ENCODE measurements at regions not wholly inside any gene's neighbourhood (a gene's known extent, or its start where the extent isn't known, plus 50 kb on each side); places are given as distances from the start of the nearest gene placed in this dataset.

GRCh38 chr3:30974071-30974470, 79.6 kb upstream of the GADL1 start:
- H3K9ac ChIP-seq (ENCODE audit: low read length), result no peak overlapping the region
- no peak overlapping the region for H2BK120ac ChIP-seq (ENCODE audit: low read depth, low read length)
- H3K27me3 ChIP-seq (ENCODE audit: insufficient read depth, low read length, poor library complexity), result no peaks in the 10 kb centered on the region
- no peaks in the 10 kb centered on the region for H3K79me2 ChIP-seq (ENCODE audit: control insufficient read depth, insufficient read depth, low read length)
- no peak overlapping the region for H3K4me3 ChIP-seq (ENCODE audit: low read length)
- no CpG with 5 or more reads among the region's 2 CpGs for WGBS (ENCODE audit: extremely low coverage, insufficient coverage, low lambda C conversion rate)
- no peak overlapping the region for H3K56ac ChIP-seq (ENCODE audit: low read length)
- H2AK5ac ChIP-seq (ENCODE audit: low read length), result no peak overlapping the region
- H3K23ac ChIP-seq (ENCODE audit: low read length), result no peak overlapping the region
- no peak overlapping the region for H3K4me2 ChIP-seq (ENCODE audit: low read length)
- H3K79me1 ChIP-seq (ENCODE audit: low read length), result no peaks in the 10 kb centered on the region
- H3K18ac ChIP-seq (ENCODE audit: low read length), result no peak overlapping the region
- H3K4ac ChIP-seq (ENCODE audit: low read depth, low read length), result no peak overlapping the region
- H3K27ac ChIP-seq (ENCODE audit: low read depth, low read length), result no peak overlapping the region
- no peak overlapping the region for H4K5ac ChIP-seq (ENCODE audit: low read length)
- H2BK5ac ChIP-seq (ENCODE audit: low read length), result no peak overlapping the region
- H2BK15ac ChIP-seq (replicated peaks; ENCODE audit: low read depth), result no peak overlapping the region
- DNase-seq, result no peak
- H4K8ac ChIP-seq (ENCODE audit: low read depth, low read length), result no peak overlapping the region
- H3K36me3 ChIP-seq (ENCODE audit: control insufficient read depth, insufficient read depth, low read length), result no peaks in the 10 kb centered on the region
- no peaks in the 10 kb centered on the region for H3K4me1 ChIP-seq (ENCODE audit: control insufficient read depth, low read depth, low read length)

GRCh38 chr3:30977592-30977991, 83.1 kb upstream of the GADL1 start:
- Histone ChIP-seq H3K4me3 (ENCODE audit: low read length) (no peak overlapping the region), H3K79me1 (ENCODE audit: low read length) (no peaks in the 10 kb centered on the region), H3K56ac (ENCODE audit: low read length) (no peak overlapping the region), H3K36me3 (ENCODE audit: control insufficient read depth, insufficient read depth, low read length) (no peaks in the 10 kb centered on the region), H3K23ac (ENCODE audit: low read length) (no peak overlapping the region), H3K18ac (ENCODE audit: low read length) (no peak overlapping the region), H3K9ac (ENCODE audit: low read length) (no peak overlapping the region), H2AK5ac (ENCODE audit: low read length) (no peak overlapping the region), H3K79me2 (ENCODE audit: control insufficient read depth, insufficient read depth, low read length) (no peaks in the 10 kb centered on the region), H4K5ac (ENCODE audit: low read length) (no peak overlapping the region), H3K4me2 (ENCODE audit: low read length) (no peak overlapping the region), H3K4me1 (ENCODE audit: control insufficient read depth, low read depth, low read length) (peaks cover 5% of the 10 kb centered on the region), H3K27me3 (ENCODE audit: insufficient read depth, low read length, poor library complexity) (no peaks in the 10 kb centered on the region), H2BK5ac (ENCODE audit: low read length) (no peak overlapping the region), H2BK120ac (ENCODE audit: low read depth, low read length) (no peak overlapping the region), H4K8ac (ENCODE audit: low read depth, low read length) (no peak overlapping the region), H2BK15ac (replicated peaks; ENCODE audit: low read depth) (no peak overlapping the region), H3K4ac (ENCODE audit: low read depth, low read length) (no peak overlapping the region), H3K27ac (ENCODE audit: low read depth, low read length) (no peak overlapping the region)
- WGBS (ENCODE audit: extremely low coverage, insufficient coverage, low lambda C conversion rate), result no CpG with 5 or more reads among the region's 1 CpG
- no peak for DNase-seq

GRCh38 chr3:30980993-30981392, 86.5 kb upstream of the GADL1 start:
- Histone ChIP-seq H3K4me2 (ENCODE audit: low read length) (no peak overlapping the region), H3K18ac (ENCODE audit: low read length) (no peak overlapping the region), H3K4me1 (ENCODE audit: control insufficient read depth, low read depth, low read length) (peaks cover 12% of the 10 kb centered on the region), H3K79me2 (ENCODE audit: control insufficient read depth, insufficient read depth, low read length) (no peaks in the 10 kb centered on the region), H3K23ac (ENCODE audit: low read length) (no peak overlapping the region), H2BK15ac (replicated peaks; ENCODE audit: low read depth) (no peak overlapping the region), H2BK5ac (ENCODE audit: low read length) (no peak overlapping the region), H3K56ac (ENCODE audit: low read length) (no peak overlapping the region), H3K27me3 (ENCODE audit: insufficient read depth, low read length, poor library complexity) (no peaks in the 10 kb centered on the region), H4K5ac (ENCODE audit: low read length) (no peak overlapping the region), H3K36me3 (ENCODE audit: control insufficient read depth, insufficient read depth, low read length) (no peaks in the 10 kb centered on the region), H2BK120ac (ENCODE audit: low read depth, low read length) (no peak overlapping the region), H4K8ac (ENCODE audit: low read depth, low read length) (no peak overlapping the region), H3K4ac (ENCODE audit: low read depth, low read length) (no peak overlapping the region), H3K9ac (ENCODE audit: low read length) (no peak overlapping the region), H3K4me3 (ENCODE audit: low read length) (no peak overlapping the region), H3K79me1 (ENCODE audit: low read length) (no peaks in the 10 kb centered on the region), H3K27ac (ENCODE audit: low read depth, low read length) (no peak overlapping the region), H2AK5ac (ENCODE audit: low read length) (no peak overlapping the region)
- no peak for DNase-seq

- no peak overlapping the region for H3K23ac ChIP-seq (ENCODE audit: low read length)
- no peak overlapping the region for H3K4ac ChIP-seq (ENCODE audit: low read depth, low read length)
- no peak overlapping the region for H2AK5ac ChIP-seq (ENCODE audit: low read length)
- H3K18ac ChIP-seq (ENCODE audit: low read length), result peak overlapping the region; percentile 44
- H3K27ac ChIP-seq (ENCODE audit: low read depth, low read length), result no peak overlapping the region
- peaks cover 12% of the 10 kb centered on the region for H3K4me1 ChIP-seq (ENCODE audit: control insufficient read depth, low read depth, low read length)
- H3K27me3 ChIP-seq (ENCODE audit: insufficient read depth, low read length, poor library complexity), result no peaks in the 10 kb centered on the region
- no peaks in the 10 kb centered on the region for H3K36me3 ChIP-seq (ENCODE audit: control insufficient read depth, insufficient read depth, low read length)
- H3K4me2 ChIP-seq (ENCODE audit: low read length), result no peak overlapping the region
- H3K79me1 ChIP-seq (ENCODE audit: low read length), result no peaks in the 10 kb centered on the region
- peak overlapping the region; percentile 45 for H3K56ac ChIP-seq (ENCODE audit: low read length)
- H4K5ac ChIP-seq (ENCODE audit: low read length), result no peak overlapping the region
- WGBS (ENCODE audit: extremely low coverage, insufficient coverage, low lambda C conversion rate), result no CpG with 5 or more reads among the region's 3 CpGs
- peak overlapping the region; percentile 61 for H2BK5ac ChIP-seq (ENCODE audit: low read length)
- H4K8ac ChIP-seq (ENCODE audit: low read depth, low read length), result no peak overlapping the region
- no peaks in the 10 kb centered on the region for H3K79me2 ChIP-seq (ENCODE audit: control insufficient read depth, insufficient read depth, low read length)
- H3K4me3 ChIP-seq (ENCODE audit: low read length), result no peak overlapping the region
- H2BK120ac ChIP-seq (ENCODE audit: low read depth, low read length), result no peak overlapping the region
- peak; percentile 87 for DNase-seq
- H2BK15ac ChIP-seq (replicated peaks; ENCODE audit: low read depth), result no peak overlapping the region
- no peak overlapping the region for H3K9ac ChIP-seq (ENCODE audit: low read length)
Measured at GRCh38 chr3:30982416-30983075, 88.1 kb upstream of the GADL1 start.

DNA sequence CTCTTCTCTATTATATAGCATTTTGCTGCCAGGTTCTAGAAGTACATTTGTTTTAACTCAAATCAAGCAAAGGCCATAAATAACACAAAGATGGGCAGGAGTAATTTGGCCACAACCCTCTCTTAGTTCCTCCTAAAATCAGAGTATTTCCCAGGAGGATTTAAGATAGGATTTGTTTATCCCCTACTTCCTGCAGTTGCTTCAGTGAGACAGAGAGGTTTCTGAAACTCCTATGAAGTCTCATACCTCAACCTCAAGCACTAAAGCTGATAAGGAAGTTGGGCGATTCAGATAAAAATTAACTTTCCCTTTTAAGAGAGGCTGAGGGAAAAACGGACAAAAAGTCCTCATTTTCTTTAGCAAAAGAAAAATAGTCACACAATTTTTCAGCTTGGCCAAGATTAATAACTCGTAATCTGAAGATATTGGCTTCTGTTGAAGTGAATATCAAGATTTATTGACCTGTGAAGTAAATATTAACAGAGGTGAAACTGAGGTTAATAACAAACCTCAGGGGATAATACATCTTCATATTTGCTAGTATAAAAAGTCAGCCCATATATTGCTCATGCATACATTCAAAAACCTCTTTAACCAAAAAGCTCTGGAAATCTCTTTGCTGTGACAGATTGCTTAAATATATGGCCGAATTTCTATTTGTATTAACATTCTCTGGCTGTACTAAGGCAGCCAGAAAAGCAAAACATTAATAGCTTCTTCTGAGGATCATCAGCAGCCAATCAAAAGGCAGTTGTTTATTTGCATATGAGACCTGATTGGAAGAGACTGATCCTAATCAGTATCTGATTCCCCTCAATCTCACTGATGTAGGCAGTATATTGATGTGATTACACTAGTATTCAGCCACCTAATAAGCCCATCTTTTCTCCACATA, 90.6 kb upstream of the GADL1 start:
- no CpG with 5 or more reads among the region's 4 CpGs for WGBS (ENCODE audit: extremely low coverage, insufficient coverage, low lambda C conversion rate)
- Histone ChIP-seq H3K56ac (ENCODE audit: low read length) (no peak overlapping the region), H3K23ac (ENCODE audit: low read length) (no peak overlapping the region), H4K5ac (ENCODE audit: low read length) (no peak overlapping the region), H3K4me1 (ENCODE audit: control insufficient read depth, low read depth, low read length) (peaks cover 15% of the 10 kb centered on the region), H3K27ac (ENCODE audit: low read depth, low read length) (no peak overlapping the region), H2BK15ac (replicated peaks; ENCODE audit: low read depth) (no peak overlapping the region), H2BK5ac (ENCODE audit: low read length) (no peak overlapping the region), H3K4me3 (ENCODE audit: low read length) (no peak overlapping the region), H3K79me2 (ENCODE audit: control insufficient read depth, insufficient read depth, low read length) (no peaks in the 10 kb centered on the region), H3K36me3 (ENCODE audit: control insufficient read depth, insufficient read depth, low read length) (no peaks in the 10 kb centered on the region), H3K4me2 (ENCODE audit: low read length) (no peak overlapping the region), H3K27me3 (ENCODE audit: insufficient read depth, low read length, poor library complexity) (no peaks in the 10 kb centered on the region), H2AK5ac (ENCODE audit: low read length) (no peak overlapping the region), H2BK120ac (ENCODE audit: low read depth, low read length) (no peak overlapping the region), H3K18ac (ENCODE audit: low read length) (no peak overlapping the region), H3K9ac (ENCODE audit: low read length) (no peak overlapping the region), H3K4ac (ENCODE audit: low read depth, low read length) (no peak overlapping the region), H3K79me1 (ENCODE audit: low read length) (no peaks in the 10 kb centered on the region), H4K8ac (ENCODE audit: low read depth, low read length) (no peak overlapping the region)
- peak; percentile 59 for DNase-seq
